Activated B cell treated with CpG ODN at 0.5 μM for 24 hours (primary cell): ENCODE measurements at regions not wholly inside any gene's neighbourhood (a gene's known extent, or its start where the extent isn't known, plus 50 kb on each side); places are given as distances from the start of the nearest gene placed in this dataset.

ENCODE experiments used
- ATAC-seq: fragments of 200-7000 bp; cut with Tn5 transposase; one replicate; pipeline ENCODE4 v1.10.0; 2021; ENCODE audit warnings: low read depth, mild to moderate bottlenecking, moderate library complexity
- CTCF ChIA-PET: fragments of 350-600 bp; sonication (Branson Sonifier 250); formaldehyde crosslinking; loops from one replicate; lab custom pipeline; 2021; ENCODE audit warnings: antibody characterized with exemption; lab: Charles Lee
- POLR2A ChIA-PET: fragments of 350-600 bp; sonication (Branson Sonifier 250); formaldehyde crosslinking; loops from one replicate; lab custom pipeline; 2021; ENCODE audit warnings: antibody characterized with exemption; lab: Charles Lee
- DNase-seq: peaks from one replicate; pipeline ENCODE4 v3.0.0; 2022
- H3K27ac Mint-ChIP-seq: one replicate; pipeline ENCODE4 v1.8.0; 2020; ENCODE audit warnings: mixed read lengths
- H3K27me3 Mint-ChIP-seq: one replicate; pipeline ENCODE4 v1.8.0; 2021; ENCODE audit warnings: mixed read lengths
- H3K36me3 Mint-ChIP-seq: one replicate; pipeline ENCODE4 v1.8.0; 2021; ENCODE audit warnings: low read depth, mixed read lengths
- H3K4me1 Mint-ChIP-seq: one replicate; pipeline ENCODE4 v1.8.0; 2021; ENCODE audit warnings: mixed read lengths
- H3K4me3 Mint-ChIP-seq: one replicate; pipeline ENCODE4 v1.8.0; 2020; ENCODE audit warnings: mild to moderate bottlenecking, mixed read lengths
- H3K9me3 Mint-ChIP-seq: one replicate; pipeline ENCODE4 v1.8.0; 2020; ENCODE audit warnings: mixed read lengths
- CTCF ChIP-seq: fragments of 200-600 bp; IDR thresholded peaks from one replicate; pipeline ENCODE4 v1.8.0; 2022; ENCODE audit warnings: antibody characterized with exemption, mild to moderate bottlenecking
- intact Hi-C: fragments of 100-400 bp; cut with micrococcal nuclease; formaldehyde crosslinking; loops from one replicate; pipeline ENCODE4 v1.15.1; 2024

DNA sequence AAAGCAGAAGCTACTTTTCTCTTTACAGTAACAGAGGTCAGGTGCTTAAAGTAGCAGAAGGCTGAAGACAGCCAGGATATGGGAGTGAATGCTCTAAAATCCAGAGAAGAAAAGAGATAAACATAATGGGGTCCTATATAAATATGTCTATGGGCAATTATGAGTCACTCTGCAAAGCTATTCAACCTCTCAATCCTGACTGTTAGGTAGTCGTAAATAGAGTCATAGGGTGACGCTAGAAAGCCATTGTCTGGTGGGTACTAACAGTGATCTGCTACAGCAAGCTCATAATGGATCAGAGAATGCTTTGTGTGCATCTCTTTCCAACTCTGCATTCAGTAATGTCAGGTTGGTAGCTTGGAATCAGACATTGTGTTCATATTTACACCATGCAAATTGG lies 53.5 kb upstream of the PDE5A start:
- intact Hi-C loops: no loop called here
- Mint-ChIP-seq H3K4me1 (no peaks in the 10 kb centered on the region), H3K4me3 (no peak overlapping the region), H3K36me3 (no peaks in the 10 kb centered on the region), H3K27ac (no peak overlapping the region), H3K9me3 (no peaks in the 10 kb centered on the region), H3K27me3 (no peaks in the 10 kb centered on the region)
- TF ChIP-seq CTCF: no peak
- no peak for DNase-seq
- POLR2A ChIA-PET: no interaction called here
- no peak for ATAC-seq
- CTCF ChIA-PET: no interaction called here

GRCh38 chr4:119679251-119679650 lies 50.6 kb upstream of the PDE5A start:
- H3K36me3 Mint-ChIP-seq: no peaks in the 10 kb centered on the region
- ATAC-seq (no peak), DNase-seq (no peak)
- H3K27ac Mint-ChIP-seq: no peak overlapping the region
- no peak for TF ChIP-seq CTCF
- CTCF ChIA-PET: no interaction called here
- no peaks in the 10 kb centered on the region for H3K4me1 Mint-ChIP-seq
- POLR2A ChIA-PET: no interaction called here
- intact Hi-C loops: no loop called here
- H3K4me3 Mint-ChIP-seq: no peak overlapping the region
- H3K9me3 Mint-ChIP-seq: no peaks in the 10 kb centered on the region
- no peaks in the 10 kb centered on the region for H3K27me3 Mint-ChIP-seq

DNA sequence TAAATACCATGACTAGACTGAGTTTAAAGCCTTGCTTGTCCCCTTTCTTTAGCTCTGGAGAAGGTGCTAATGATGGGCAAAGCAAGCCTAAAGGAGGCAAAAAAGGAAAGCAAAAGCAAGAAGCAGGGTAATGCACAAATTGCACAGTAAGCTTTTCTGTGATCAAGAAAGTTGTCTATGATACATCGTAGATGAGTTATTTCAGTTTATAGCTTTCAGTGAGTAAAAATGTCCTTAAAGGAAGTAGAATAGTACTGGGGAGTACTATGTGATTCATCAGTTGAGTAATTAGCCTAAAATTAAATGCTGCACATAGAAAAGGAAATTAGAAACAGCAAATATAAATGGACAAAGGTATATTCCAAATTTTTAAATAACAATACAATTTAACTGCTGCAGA lies 50.2 kb upstream of the PDE5A start:
- ATAC-seq: no peak
- Mint-ChIP-seq H3K4me1 (no peaks in the 10 kb centered on the region), H3K9me3 (no peaks in the 10 kb centered on the region), H3K4me3 (no peak overlapping the region), H3K27me3 (no peaks in the 10 kb centered on the region), H3K27ac (no peak overlapping the region), H3K36me3 (no peaks in the 10 kb centered on the region)
- no peak for DNase-seq
- no peak for TF ChIP-seq CTCF
- intact Hi-C loops: no loop called here
- ChIA-PET CTCF (no interaction called here), POLR2A (no interaction called here)
